Nephron (organoid): ENCODE measurements at regions not wholly inside any gene's neighbourhood (a gene's known extent, or its start where the extent isn't known, plus 50 kb on each side); places are given as distances from the start of the nearest gene placed in this dataset.

Experiments
- H3K27ac Mint-ChIP-seq, 3 experiments: 2 replicates each; pipeline ENCODE4 v1.8.0; 2020; ENCODE audit warnings: mixed read lengths in 3 of 3, mild to moderate bottlenecking in 2 of 3, moderate library complexity in 1 of 3
- H3K27me3 Mint-ChIP-seq: 2 replicates; pipeline ENCODE4 v1.8.0; 2021; ENCODE audit warnings: low read depth, mild to moderate bottlenecking, moderate library complexity, mixed read lengths
- H3K36me3 Mint-ChIP-seq: 2 replicates; pipeline ENCODE4 v1.8.0; 2020; ENCODE audit warnings: low read depth, mixed read lengths
- H3K4me1 Mint-ChIP-seq: 2 replicates; pipeline ENCODE4 v1.8.0; 2020; ENCODE audit warnings: mixed read lengths
- H3K4me3 Mint-ChIP-seq, 3 experiments: 2 replicates each; pipeline ENCODE4 v1.8.0; 2020; ENCODE audit warnings: mild to moderate bottlenecking in 3 of 3, mixed read lengths in 3 of 3, moderate library complexity in 2 of 3
- H3K9me3 Mint-ChIP-seq: 2 replicates; pipeline ENCODE4 v1.8.0; 2020; ENCODE audit warnings: mixed read lengths
- CTCF ChIP-seq, 3 experiments: fragments of 200-600 bp; sonication (generic); IDR thresholded peaks; one replicate each; pipeline ENCODE4 v1.5.0; 2021; ENCODE audit warnings: antibody characterized with exemption in 3 of 3; ENCODE audit not compliant: unreplicated experiment in 3 of 3

- no peak for TF ChIP-seq CTCF (IDR thresholded peaks at IDR 0.05; ENCODE audit: unreplicated experiment in 3 of 3)
- Mint-ChIP-seq H3K4me3 (no peak overlapping the region), H3K27ac (no peak overlapping the region), H3K36me3 (peaks cover 34% of the 10 kb centered on the region), H3K9me3 (peaks cover 25% of the 10 kb centered on the region), H3K4me1 (no peaks in the 10 kb centered on the region), H3K27me3 (no peaks in the 10 kb centered on the region)
Measured at GRCh38 chr6:126188279-126188909, 151.5 kb upstream of the CENPW start.

GRCh38 chr6:126195625-126196236 is 144.2 kb upstream of the CENPW start:
- no peak overlapping the region for H3K4me3 Mint-ChIP-seq
- H3K9me3 Mint-ChIP-seq: peaks cover 22% of the 10 kb centered on the region
- TF ChIP-seq CTCF (IDR thresholded peaks at IDR 0.05; ENCODE audit: unreplicated experiment in 3 of 3): no peak
- peaks cover 26% of the 10 kb centered on the region for H3K36me3 Mint-ChIP-seq
- H3K27ac Mint-ChIP-seq: peak overlapping the region in 2 of 3 experiments; percentile 43 to 44
- H3K27me3 Mint-ChIP-seq: no peaks in the 10 kb centered on the region
- peaks cover 29% of the 10 kb centered on the region for H3K4me1 Mint-ChIP-seq

GRCh38 chr6:126198631-126199030 is 141.3 kb upstream of the CENPW start:
- Mint-ChIP-seq H3K27ac (peak overlapping the region; percentile 93 to 97 (median 94)), H3K4me3 (no peak overlapping the region), H3K9me3 (no peaks in the 10 kb centered on the region), H3K27me3 (no peaks in the 10 kb centered on the region), H3K36me3 (peaks cover 8% of the 10 kb centered on the region), H3K4me1 (peaks cover 43% of the 10 kb centered on the region)
- TF ChIP-seq CTCF (IDR thresholded peaks at IDR 0.05; ENCODE audit: unreplicated experiment in 3 of 3): no peak

GRCh38 chr6:126199466-126199865 is 140.4 kb upstream of the CENPW start:
- peaks cover 4% of the 10 kb centered on the region for H3K36me3 Mint-ChIP-seq
- no peaks in the 10 kb centered on the region for H3K27me3 Mint-ChIP-seq
- peak overlapping the region; percentile 93 to 97 (median 94) for H3K27ac Mint-ChIP-seq
- H3K9me3 Mint-ChIP-seq: no peaks in the 10 kb centered on the region
- no peak overlapping the region for H3K4me3 Mint-ChIP-seq
- H3K4me1 Mint-ChIP-seq: peaks cover 48% of the 10 kb centered on the region
- no peak for TF ChIP-seq CTCF (IDR thresholded peaks at IDR 0.05; ENCODE audit: unreplicated experiment in 3 of 3)

- H3K27me3 Mint-ChIP-seq: no peaks in the 10 kb centered on the region
- H3K9me3 Mint-ChIP-seq: no peaks in the 10 kb centered on the region
- TF ChIP-seq CTCF (IDR thresholded peaks at IDR 0.05; ENCODE audit: unreplicated experiment in 3 of 3): no peak
- no peak overlapping the region for H3K4me3 Mint-ChIP-seq
- peaks cover 4% of the 10 kb centered on the region for H3K36me3 Mint-ChIP-seq
- peaks cover 48% of the 10 kb centered on the region for H3K4me1 Mint-ChIP-seq
- peak overlapping the region; percentile 49 to 94 (median 88) for H3K27ac Mint-ChIP-seq
Measured at GRCh38 chr6:126202707-126203106, 137.2 kb upstream of the CENPW start.

GRCh38 chr6:126204126-126204525 is 135.8 kb upstream of the CENPW start:
- H3K36me3 Mint-ChIP-seq: peaks cover 4% of the 10 kb centered on the region
- H3K27ac Mint-ChIP-seq: peak overlapping the region; percentile 47 to 94 (median 82)

More at GRCh38 chr6:126204126-126204525, 135.8 kb upstream of the CENPW start:
- no peak overlapping the region for H3K4me3 Mint-ChIP-seq
- H3K27me3 Mint-ChIP-seq: no peaks in the 10 kb centered on the region
- H3K4me1 Mint-ChIP-seq: peaks cover 34% of the 10 kb centered on the region
- no peak for TF ChIP-seq CTCF (IDR thresholded peaks at IDR 0.05; ENCODE audit: unreplicated experiment in 3 of 3)
- H3K9me3 Mint-ChIP-seq: no peaks in the 10 kb centered on the region
